H4 (cell line): ENCODE measurements at regions not wholly inside any gene's neighbourhood (a gene's known extent, or its start where the extent isn't known, plus 50 kb on each side); places are given as distances from the start of the nearest gene placed in this dataset.
"Not testable (repeated sequence)": the region's sequence is repeated elsewhere in the genome, so short reads cannot be mapped to it uniquely, and the experiment has no call there.

ENCODE experiments used
- DNase-seq: peaks from one replicate; pipeline ENCODE4 v3.0.0-alpha.2; 2015; ENCODE audit warnings: low spot score

DNA sequence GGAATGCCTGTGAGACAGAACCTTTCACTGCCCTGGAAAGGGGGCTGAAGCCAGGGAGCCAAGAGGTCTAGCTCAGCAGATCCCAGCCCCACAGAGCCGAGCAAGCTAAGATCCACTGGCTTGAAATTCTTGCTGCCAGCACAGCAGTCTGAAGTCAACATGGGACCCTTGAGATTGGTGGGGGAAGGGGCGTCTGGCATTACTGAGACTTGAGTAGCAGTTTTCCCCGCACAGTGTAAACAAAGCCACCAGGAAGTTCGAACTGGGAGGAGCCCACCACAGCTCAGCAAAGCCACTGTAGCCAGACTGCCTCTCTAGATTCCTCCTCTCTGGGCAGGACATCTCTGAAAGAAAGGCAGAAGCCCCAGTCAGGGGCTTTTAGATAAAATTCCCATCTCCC, 90.3 kb upstream of the FGGY start:
- DNase-seq, result not testable (repeated sequence)

DNA sequence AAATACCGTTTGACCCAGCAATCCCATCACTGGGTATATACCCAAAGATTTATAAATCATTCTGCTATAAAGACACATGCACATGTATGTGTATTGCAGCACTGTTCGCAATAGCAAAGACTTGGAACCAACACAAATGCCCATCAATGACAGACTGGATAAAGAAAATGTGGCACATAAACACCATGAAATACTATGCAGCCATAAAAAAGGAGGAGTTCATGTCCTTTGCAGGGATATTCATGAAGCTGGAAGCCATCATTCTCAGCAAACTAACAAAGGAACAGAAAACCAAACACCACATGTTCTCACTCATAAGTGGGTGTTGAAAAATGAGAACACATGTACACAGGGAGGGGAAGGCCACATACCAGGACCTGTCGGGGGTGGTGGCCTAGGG, 86.5 kb upstream of the FGGY start:
- not testable (repeated sequence) for DNase-seq

DNA sequence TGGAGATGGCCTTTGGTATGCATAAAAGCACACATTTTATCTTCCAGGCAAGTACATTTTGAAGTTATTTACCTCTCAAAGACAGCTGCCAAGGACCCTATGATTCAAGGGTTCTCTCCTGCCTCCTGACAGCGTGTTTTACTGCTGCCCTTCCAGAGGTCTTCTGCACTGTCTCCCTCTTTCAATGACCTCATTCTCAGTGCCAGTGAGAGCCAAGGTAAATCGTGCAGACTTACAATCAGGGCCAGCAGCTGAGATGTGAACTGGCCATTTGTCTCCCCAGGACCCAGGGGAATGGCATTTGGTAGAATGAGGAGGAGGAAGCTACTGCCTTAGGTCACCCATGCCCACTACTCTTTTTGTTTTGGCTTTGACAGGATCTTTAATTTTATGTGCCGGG, 84.2 kb upstream of the FGGY start:
- no peak for DNase-seq

DNA sequence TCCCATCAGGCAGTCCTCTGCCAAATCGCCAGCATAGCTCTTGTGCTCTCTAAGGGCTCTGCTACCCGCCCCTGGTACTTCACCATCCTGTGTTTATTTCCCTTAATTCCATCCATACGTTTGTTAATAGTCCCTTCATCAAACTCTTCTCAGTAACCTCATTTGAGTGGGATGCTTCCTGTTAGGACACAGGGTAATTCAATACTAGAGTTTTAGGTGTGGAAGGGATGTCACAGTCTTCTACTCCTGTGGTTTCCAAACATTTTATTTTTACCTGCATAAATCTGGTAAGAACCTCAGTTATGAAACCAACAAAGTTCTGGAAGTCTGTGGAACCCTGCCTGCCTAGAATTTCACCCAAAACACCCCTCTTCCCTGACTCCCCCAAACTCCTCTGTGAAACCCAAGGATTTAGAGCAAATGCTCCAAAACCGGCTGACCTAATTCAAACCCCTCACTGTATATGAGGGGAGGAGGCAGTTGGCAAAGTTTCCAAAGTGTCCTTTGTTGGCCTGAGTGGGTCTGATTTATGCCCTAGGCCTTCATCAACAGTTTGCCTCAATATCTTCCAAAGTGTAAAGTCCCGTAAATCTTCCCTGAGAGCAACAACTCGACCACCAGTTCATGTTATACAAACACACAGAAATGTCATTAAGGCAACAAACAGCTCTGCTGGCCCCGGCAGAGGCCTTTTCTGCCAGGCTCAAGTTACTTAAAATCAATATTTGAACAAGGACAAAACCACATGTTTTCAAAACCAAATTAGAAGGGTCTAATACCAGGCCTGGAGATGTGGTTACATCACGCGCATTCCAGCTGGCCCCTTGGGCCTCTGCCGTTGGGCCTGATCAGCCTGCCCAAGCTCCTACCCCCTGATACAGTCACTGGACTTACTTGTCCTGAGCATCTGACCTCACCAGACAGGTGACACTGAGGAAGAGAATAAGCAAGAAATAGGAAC, 82.4 kb upstream of the FGGY start:
- peak; percentile 85 for DNase-seq

DNA sequence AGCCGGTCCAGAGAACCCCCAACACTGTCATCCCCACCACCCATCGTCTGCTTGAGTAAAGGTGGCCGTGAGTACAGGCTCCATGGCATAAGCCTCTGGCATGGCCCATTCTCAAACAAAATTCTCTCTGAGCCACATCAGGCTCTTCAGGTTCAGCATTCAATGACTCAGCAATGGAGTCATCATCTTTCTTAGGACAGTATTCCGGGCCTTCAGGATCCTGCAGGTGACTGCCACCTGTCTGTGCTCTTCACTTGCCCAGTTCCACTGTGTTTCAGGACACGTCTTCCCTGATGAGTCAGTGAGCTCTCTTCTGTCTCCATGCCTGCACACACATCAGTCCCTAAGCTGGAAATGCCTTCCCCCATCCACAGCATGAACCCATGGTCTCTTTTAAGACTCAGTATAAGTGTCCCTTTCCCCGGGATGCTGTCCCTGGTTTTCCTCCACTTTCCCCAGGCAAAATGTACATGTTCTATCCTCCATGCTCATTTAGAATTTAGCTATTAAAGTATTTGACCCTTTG, 81.1 kb upstream of the FGGY start:
- DNase-seq, result no peak

DNA sequence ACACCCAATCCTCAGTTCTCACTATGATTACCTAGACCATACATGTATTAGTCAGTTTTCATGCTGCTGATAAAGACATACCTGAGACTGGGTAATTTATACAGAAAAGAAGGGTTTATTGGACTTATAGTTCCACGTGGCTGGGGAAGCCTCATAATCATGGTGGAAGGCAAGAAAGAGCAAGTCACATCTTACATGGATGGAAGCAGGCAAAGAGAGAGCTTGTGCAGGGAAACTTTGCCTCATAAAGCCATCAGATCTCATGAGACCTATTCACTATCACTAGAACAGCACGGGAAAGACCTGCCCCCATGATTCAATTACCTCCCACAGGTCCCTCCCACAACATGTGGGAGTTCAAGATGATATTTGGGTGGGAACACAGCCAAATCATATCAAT, 79.5 kb upstream of the FGGY start:
- not testable (repeated sequence) for DNase-seq

DNA sequence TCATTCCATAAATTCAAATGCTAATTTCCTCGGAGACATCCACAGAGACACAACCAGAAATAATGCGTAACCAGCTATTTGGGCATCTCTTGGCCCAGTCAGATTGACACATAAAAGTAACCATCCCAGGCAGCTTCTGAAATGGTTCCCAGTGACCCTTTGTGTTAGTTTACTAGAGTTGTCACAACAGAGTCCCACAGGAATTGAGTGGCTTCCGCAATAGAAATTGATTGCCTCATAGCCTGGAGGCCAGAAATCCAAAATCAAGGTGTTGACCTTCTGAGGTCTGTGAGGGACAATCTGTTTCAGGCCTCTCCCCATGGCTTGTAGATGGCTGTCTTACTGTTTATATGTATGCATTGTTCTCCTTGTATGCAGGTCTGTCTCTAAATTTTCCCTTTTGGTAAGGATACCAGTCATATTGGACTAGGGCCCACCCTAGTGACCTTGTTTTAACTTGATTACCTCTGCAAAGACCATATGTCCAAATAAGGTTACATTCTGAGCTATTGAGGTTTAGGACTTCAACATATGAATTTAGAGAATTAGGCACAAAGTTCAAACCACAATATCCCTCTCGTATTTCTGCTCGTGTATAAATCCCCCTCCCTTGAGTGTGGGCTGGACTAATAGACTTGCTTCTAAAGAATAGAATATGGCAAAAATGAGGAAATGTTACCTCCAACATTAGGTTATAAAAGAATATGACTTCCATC, 78.2 kb upstream of the FGGY start:
- no peak for DNase-seq

DNA sequence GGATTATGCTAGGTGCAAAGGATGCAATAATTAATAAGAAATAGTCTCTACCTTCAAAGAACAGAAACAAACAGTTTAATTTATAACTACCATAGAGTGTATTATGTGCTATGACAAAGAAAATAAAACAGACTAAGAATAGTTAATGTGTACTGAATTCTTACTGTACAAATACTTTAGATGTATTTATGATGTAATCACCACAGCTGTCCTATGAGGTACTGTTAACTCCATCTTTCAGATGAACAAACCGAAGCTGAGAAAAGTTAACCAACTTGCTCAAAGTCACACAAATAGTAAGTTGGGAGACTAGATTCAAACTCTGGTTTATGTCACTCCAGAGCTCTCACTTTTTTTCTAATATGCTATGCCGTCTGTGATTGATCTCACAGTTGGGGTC, 77.0 kb upstream of the FGGY start:
- DNase-seq, result no peak

DNA sequence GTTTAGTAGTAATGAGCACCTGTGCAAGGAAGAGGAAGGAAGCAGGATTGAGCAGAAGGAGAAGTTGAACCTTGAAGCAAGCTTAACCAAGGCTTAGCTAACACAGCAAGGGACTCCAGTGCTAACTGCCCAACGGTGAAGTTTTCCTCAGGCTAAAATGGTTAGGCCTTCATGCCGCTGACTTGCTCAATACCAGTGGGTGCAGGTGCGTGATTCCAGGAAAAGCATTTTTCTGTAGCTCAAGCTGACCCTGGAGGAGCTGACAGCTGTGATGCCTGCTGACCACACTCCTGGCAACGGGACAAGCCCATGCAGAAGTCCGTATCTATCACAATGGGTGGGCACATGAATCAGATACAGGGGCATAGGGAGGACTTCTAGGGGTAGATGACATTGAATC, 76.5 kb upstream of the FGGY start:
- no peak for DNase-seq

DNA sequence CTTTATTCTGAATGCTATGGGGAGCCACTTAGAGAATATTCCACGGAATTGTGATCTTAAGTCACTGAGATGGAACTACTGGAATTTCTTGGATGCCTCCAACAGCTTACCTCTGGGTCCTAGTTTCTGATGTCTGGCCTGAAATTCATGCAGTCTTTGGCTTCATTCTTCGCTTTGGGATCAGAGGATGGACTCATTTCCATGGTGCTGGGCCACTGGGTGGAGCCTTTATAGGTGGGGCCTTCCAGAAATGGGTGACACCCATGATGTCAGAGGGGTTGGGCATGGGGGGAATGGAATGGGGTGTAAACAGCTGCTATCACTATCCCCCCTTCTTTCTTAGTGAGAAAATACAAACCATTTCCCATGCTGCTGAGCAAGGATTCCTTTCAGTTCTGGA, 73.7 kb upstream of the FGGY start:
- DNase-seq, result no peak

DNA sequence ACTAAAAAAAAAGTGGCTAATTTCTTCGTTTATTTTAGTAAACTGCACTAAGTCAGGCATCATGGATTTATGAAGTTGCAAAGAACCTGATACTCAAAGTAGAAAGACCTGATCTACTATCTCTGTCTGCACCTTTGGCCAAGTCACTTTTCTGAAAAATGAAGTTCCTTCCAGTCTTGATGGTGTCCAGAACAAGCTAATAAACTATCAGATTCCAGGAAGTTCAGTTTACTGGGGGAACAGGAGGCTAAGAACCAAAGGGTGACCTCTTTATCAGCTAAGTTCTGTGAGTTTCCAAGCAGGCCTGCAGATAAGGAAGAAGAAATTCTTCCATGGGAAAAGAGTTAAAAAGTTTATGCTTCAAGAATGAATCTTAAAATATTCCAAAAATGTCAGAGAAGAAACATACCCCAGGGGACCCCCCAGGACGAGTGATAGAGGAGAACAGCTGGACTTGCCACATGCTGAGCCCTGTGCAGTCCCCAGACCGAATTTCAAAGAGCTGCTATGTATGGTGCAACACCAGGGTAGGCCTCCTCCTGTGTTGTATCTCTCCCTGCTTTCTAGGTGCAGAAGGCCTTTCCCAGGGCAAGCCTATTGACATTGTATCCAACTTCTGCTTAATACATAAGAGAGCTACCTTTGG, 72.8 kb upstream of the FGGY start:
- DNase-seq, result no peak

DNA sequence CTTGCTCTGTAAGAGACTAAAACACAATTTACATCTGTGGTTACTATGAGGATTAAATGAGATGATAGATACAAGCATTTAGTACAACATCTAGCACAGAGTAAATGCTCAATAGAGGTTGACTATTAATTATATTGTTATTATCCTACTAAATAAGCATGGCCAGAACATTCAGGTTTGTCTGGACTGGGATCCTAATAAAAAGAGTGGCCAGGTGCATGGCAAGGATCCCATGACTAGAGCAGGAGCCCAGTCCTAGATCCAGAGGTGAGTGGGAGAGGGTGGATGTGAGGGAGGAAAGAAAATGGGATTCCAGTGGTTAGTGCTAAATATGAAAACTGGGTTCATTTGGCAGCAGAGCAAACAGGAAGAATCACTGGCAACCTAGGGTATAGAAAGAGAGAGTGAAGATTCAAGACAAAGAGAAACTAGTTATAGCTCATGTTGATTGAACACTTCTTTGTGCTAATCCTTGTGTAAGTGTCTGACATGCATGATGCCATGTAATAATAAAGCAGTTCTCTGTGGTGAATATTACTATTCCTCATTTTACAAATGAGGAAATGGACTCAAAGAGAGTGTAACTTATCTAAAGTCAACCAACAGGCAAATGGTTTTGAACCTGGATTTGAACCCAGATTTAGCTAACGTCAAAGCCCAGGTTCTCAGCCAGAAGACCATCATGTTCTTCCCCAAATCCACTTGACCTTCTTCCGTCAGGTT, 71.1 kb upstream of the FGGY start:
- no peak for DNase-seq

DNA sequence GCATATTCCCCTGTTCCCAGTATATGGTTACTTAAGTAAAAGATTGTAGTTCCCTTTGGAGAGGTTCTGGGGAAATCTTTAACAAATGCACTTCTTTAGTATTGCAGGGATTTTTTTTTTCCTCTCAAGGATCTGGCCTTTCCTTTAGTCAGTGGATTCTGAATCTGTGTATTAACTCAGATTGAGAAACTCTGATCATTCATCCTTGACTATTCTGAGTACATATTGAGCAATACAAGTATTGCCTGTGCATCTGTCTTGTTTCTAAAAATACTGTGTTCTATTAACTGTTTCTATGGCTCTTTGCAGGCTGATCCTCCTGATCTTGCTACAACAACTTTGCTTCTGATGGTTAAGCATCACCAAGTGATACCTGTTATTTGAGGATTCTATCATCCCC, 67.8 kb upstream of the FGGY start:
- no peak for DNase-seq

DNA sequence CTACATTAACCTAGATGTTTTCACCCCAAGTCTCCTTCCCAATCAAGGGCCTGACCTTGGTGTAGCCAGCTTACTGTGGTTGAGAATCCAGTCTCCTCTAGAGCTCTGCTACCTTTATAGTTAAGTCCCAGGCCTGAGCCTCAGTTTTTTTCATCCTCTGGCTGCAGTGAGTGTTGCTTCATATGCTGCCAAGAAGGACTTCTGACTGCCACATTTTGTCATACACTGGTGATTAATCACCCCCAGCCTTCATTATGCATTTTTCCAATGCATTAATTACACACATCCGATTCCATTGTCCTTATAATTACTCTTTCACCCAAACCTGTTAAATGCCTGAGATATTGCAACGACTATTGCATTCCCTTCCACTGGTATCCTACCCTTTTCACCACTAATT, 66.3 kb upstream of the FGGY start:
- DNase-seq, result no peak

DNA sequence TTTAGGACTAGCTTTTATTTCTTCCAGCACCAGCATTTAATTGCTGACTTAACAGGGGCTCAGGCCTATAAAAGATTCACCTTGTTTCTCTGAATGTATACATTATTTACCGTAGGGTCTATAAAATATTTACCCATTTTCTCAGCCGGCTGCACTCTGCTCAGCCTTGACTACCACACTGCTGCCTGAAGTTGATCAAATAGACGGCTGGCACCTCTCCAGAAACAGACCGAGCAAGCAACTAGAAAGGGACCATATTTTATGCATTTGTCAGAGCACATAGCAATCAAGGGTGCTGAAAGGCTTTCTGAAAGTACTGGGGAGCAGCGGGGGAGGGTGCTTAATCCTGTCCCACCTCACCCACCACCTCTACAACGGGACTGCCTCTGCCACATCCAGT, 64.7 kb upstream of the FGGY start:
- no peak for DNase-seq

DNA sequence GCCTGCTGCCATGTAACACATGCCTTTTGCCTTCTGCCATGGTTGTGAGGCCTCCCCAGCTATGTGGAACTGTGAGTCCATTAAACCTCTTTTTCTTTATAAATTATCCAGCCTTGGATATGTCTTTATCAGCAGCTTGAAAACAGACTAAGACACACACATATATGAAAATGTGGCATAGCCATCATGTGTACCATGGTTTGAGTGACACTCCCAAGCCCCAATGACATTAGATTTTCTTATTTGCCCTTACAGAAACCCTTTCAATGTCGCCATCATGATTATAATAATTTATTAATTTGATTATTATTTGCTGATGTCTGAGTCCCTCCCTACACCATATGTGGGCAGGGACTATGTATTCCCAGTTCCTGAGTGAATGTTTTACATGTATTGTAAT, 63.5 kb upstream of the FGGY start:
- no peak for DNase-seq

DNA sequence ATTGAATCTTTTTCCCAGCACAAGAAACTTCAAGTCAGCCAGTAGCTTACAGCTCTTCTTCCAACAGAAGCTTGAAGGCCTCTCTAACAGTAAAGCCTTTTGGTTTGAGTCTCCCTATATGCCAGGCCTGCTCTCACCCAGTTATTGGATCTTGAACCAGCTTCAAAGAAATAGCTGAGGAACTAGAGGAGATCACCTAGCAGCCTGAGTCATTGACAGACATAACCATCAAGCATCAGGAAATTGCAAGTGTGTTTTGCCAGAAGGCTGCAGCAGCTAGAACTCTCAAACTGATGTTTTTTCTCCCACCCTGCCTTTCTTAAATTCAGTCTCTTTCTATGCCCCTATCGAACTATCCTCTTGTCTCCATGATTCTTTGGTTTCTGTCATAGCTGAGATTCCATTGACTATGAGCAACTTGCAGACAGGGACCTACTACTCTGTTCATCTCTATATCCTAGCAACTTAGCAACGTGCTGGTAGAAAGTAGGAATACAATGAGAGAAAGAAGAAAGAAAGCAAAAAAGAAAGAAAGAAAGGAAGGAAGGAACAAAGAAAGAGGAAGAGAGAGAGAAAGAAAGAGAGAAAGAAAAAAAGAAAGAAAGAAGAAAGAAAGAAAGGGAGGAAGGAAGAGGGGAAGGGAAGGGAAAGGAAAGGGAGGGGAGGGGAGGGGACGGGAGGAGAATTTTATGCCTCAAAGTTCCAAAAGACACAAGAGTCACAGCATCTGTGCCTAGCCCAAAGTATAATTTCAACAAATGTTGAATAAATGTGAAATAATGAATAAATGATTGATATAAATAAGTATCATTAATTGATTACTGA, 60.0 kb upstream of the FGGY start:
- DNase-seq, result no peak

DNA sequence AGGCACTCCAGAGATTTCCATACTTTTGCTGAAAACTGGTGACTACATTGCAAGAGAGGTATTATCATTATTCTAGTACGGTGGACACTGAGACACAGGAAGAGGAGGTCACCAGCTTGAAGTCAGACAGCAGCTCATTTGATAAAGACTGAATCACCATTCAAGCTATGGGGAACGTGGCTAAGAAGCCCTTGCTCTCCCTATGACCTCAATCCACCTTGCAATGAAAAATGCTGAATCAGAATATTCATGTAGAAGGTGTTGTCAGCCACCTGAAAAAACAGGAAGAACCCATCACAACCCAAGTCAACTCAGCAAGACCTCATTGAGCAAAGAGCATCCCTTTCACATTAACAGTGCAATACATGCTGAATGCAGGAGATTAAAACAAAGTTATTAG, 59.0 kb upstream of the FGGY start:
- no peak for DNase-seq

DNA sequence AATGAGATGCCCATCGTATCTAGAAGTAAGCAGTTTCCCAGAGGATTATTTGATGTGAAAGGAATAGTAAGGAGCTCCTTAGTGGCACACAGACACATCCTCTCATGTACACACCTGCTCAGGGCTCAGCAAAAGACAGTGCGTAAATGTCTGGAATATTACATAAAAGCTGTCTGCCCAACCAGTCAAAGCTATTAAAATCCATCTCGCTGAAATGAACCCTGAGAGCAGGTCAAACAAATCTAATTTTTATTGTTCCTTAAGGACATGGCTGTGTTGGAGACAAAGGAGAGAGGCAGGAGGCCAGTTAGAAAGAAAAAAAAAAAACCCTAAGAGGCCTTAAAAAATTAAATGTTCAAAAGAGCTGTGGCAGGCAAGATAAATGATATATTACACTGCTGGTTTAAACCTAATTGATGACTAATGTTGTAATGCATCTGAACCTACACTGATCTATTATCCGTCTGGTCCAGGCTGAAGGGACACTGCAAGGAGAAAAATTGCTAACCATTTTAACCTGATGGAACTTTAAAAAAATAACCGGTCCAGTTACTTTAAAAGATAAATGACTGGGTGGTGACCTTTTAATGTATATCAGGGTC, 58.5 kb upstream of the FGGY start:
- no peak for DNase-seq

DNA sequence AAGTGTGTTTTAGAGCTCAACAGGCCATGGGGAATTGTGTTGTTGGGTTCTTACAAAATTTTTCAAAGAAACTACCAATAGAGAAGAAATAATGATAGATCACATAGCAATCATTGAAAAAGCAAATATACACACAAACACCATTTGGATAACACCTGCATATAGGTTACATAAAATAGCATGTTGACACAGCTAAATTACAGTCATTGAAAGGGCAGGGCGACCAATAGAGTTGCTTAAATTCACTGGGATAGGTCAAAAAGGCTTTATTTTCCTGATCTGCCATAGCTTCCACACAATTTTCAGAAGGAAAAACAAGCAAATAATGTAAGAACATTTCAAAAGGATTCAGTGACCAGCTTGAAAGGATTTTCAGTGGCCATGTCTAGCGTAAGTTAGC, 57.9 kb upstream of the FGGY start:
- no peak for DNase-seq

DNA sequence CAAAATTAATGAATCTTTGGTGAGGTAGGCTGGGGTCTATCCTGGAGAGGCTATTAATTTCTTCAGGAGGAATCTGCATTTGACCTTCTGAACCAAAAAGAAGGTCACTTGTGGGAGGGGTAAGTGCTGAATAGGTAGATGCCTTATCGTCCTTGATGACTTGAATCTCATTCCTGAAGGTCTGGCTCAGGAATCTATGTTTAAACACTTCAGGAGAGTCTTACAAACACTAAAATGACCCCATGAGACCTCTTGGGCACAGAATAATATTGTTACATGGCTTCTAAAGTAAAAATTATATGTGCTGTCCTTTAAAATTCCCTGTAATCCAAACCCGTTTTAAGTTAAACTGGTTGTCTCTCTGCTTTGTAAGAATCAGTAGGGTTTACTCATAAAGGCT, 55.0 kb upstream of the FGGY start:
- no peak for DNase-seq
